GM12873 (cell line): ENCODE measurements at regions not wholly inside any gene's neighbourhood (a gene's known extent, or its start where the extent isn't known, plus 50 kb on each side); places are given as distances from the start of the nearest gene placed in this dataset.

Experiments
- TF ChIP-seq, protein P1 (sequence below): IDR thresholded peaks from 2 replicates; pipeline ENCODE4 v1.5.1; 2012; ENCODE audit warnings: low read depth, mild to moderate bottlenecking, moderate library complexity, low read length, control low read depth; ENCODE audit not compliant: insufficient read depth; ENCODE audit errors: missing control alignments

DNA sequence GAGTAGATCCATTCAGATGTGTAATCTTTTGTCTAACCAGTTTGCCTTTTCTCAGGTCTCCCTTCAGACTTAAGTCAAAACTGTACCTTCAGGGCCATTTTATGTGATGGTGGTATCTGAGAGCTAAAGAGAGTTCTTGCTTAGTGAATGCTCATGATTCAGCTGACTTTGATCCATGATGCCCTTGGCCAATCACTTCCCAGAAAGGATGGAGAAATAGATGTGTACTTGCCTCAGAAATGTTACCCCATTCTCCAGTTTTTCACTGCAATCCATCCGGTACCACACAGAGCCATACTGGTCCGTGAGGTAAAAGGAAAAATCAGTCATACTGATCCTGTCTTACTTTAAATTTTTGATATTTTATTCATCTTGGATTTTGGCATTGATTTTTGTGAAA lies 234.8 kb upstream of the PIK3C3 start:
- TF ChIP-seq, protein P1, sequence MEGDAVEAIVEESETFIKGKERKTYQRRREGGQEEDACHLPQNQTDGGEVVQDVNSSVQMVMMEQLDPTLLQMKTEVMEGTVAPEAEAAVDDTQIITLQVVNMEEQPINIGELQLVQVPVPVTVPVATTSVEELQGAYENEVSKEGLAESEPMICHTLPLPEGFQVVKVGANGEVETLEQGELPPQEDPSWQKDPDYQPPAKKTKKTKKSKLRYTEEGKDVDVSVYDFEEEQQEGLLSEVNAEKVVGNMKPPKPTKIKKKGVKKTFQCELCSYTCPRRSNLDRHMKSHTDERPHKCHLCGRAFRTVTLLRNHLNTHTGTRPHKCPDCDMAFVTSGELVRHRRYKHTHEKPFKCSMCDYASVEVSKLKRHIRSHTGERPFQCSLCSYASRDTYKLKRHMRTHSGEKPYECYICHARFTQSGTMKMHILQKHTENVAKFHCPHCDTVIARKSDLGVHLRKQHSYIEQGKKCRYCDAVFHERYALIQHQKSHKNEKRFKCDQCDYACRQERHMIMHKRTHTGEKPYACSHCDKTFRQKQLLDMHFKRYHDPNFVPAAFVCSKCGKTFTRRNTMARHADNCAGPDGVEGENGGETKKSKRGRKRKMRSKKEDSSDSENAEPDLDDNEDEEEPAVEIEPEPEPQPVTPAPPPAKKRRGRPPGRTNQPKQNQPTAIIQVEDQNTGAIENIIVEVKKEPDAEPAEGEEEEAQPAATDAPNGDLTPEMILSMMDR = no peak

- TF ChIP-seq, protein P1 = no peak
Measured at GRCh38 chr18:41719808-41720207, 235.2 kb upstream of the PIK3C3 start.

GRCh38 chr18:41714872-41715271 lies 240.2 kb upstream of the PIK3C3 start:
- TF ChIP-seq, protein P1 = no peak

DNA sequence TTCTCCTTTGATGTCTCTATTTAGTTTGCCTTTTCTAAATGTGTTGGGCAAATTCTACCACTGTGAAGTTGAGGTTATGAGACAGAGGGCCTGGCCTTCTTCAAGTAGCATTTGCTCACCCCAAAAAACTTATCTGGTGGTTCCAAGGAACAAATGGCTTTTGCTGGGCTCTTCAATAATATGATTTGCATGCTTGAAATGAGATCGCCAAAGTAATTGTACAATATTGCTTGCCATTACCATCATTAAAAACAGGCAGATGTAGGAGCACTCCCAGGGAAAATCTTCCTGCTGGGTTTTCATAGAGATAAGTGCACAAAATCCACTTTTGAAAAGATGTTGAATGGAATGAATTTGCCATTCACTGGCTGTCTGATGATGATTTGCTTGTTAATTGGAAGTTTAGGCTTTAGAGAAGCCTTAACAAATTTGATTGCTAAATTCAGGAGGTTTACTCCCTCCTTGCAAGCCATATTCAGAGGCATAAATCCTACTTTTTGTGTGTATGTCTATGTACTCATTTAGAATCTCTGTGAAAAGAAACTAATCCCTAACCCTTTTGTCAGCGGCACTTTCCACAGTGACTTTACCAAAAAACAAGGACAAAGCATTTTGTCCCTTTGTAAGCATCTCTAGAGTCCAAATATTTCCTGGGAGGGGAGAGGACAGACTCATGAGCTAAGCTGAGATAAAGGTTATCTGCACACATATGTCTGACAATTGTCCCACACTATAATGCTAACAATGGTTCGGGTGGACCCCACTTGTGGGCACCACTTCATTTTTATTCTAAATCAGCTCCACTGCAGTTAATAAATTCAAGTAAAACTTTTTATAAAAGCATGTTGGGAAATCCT lies 240.8 kb upstream of the PIK3C3 start:
- TF ChIP-seq, protein P1 = no peak

DNA sequence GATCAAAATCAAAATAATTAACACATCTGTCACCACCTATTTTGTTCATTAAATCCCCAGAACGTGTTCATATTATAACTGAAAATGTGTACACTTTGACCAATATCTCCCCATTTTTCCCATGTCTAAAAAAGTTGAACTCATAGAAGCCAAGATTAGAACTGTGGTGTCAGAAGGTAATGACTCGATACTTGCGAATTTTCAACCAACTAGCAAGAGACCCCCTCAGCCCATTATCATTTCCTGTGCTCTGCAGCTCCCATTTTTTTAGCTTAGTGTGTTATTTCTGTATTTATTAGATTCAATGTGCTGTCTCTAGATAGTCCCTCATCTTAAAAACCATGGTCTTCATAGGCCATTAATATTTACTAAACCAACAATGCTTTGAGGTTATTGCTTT lies 248.7 kb upstream of the PIK3C3 start:
- TF ChIP-seq, protein P1 = no peak

DNA sequence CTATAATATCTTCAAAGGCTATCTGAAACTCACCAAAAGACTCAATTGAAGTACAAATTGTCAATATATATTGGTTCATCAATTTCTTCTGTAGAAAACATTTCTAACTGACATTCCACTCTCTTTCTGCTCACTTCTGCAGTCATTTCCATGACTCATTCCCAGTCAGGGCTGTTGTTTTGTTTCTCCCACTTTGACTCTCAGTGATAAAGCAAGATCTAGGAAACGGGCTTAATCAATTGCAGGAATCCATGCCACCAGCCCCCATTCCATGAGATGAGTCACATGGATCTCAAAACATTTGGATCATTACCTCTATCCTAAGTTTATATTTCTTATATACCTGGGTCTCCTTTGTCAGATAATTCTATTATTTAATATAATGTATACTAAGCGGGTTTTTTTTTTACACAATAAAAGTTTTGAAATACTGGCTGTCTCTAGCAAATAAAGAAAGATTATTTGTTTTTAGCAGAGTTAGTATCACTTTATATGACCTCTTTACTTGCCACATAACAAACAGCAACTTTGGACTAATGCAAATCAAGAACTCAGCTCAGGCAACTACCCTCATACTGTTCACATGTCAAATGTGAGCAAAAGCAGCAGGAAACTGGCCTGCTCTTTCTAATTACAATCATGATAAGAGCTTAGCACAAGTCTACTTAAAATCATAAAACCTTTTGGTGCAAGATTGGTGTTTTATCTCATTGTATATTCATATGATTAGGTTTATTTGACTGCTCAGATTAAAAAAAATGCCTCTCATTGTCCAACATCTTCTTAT lies 251.1 kb upstream of the PIK3C3 start:
- TF ChIP-seq, protein P1 = no peak

GRCh38 chr18:41700416-41700815 lies 254.6 kb upstream of the PIK3C3 start:
- TF ChIP-seq, protein P1 = no peak
